ENCODE measurements at regions not wholly inside any gene's neighbourhood (a gene's known extent, or its start where the extent isn't known, plus 50 kb on each side); places are given as distances from the start of the nearest gene placed in this dataset.

DNA sequence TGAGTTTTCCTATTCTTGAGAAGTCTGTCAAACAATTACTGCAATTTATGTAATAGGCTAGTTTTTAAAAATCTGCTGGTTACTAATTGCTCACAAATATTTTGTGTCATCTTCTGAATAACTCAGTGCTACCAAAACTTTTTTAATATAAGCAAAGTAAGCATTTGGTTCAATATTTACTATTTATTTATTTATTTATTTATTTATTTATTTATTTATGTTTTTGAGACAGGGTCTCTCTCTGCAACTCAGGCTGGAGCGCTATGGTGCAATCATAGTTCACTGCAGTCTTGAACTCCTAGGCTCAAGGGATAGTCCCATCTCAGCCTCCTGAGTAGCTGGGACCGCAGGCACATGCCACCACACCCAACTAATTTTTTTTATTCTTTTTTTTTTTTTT, 60.4 kb upstream of the CDH20 start:
- DNase-seq (ENCODE audit: low read depth) = no peak

DNA sequence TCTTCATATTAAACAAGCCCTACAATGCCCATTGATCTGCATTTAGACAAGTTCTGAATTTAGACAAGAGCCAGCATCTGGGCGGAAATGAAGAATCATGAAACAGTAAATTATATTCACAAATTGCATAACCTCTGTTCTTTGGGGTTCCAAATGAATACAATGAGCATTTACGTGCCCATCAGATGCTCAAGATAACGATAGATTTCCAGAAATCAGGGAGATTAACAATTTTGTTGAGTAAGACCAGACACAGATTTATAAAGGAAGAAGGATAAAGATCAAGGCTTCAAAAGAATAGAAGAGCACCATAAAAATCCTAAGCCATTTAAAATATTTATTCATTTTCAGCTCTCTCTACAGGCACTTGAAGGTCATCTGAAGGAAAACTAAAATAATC, 59.7 kb upstream of the CDH20 start:
- no peak for DNase-seq (ENCODE audit: low read depth)

DNA sequence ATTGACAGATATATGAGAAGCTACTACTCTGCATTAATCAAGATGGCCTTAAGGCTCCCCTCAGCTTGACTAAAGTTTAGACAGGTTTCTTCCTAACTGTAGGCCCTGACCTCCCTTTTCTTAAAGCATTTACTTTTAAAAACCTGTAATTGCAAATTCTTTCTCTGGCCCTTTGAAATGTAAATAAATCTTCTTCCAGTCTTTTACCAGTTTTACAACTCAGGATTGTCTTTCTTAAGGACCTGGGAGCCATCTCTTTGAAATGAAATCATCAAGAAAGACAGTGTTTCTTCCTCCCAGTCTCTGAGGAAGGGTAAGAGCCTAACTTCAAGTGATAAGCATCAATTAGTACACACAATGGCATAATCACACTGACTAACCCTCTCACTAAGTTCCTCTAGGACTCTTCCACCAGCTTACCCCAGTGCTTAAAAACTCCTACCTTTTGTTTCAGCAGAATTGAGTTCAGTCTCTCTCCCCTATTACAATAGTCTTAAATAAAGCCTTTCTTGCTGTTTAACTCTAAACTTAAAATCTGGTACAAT, 58.7 kb upstream of the CDH20 start:
- no peak for DNase-seq (ENCODE audit: low read depth)

DNA sequence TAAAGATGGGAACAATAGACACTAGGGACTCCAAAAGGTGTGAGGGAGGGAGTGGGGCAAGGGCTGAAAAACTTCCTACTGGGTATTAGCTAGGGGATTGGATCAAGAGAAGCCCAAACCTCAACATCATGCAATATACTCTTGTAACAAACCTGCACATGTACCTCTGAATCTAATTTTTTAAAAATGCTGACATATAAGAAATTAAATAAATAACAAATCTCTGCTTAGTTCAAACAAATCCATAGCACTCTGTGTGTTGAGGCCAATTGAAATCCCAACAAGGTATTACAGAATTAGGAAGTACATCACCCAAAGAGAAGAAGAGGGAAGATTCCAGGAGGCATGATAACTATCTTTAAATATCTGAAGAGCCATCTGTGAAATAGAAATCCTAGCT, 55.4 kb upstream of the CDH20 start:
- no peak for DNase-seq (ENCODE audit: low read depth)

DNA sequence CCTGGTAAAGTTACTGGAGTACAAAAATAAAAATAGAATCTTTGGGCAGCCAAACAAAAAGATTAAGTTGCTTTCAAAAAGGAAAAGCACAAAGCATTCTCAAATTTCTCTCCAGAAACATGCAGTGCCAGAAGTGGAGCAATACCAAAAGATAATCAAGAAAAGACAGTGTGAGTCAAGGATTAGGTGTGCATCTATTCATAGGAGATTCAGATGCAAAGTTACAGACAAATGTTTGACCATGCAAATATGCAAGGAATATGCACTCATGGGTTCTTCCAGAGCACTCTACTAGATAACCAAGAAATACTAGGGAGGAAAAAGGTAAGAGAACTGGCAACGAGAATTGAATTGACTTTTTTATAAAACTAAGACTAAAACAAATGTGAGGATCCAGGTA, 51.8 kb upstream of the CDH20 start:
- no peak for DNase-seq (ENCODE audit: low read depth)

DNA sequence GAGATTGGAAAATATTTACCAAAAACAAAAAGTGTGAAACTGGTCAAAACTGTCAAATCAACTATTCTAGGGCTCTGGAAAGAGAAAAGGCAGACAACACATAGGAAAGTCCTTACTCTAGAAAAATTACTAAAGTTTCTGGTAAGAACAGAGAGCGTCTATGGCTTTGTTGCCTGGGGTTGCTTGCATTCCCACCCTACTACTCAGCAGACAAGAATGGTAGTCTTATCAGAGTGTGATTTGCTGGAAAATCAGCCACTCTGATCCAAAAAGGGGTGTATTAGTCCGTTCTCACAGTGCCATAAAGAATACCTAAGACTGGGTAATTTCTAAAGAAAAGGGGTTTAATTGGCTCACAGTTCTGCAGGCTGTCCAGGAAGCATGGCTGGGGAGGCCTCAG, 50.3 kb upstream of the CDH20 start:
- DNase-seq (ENCODE audit: low read depth) = no peak

Data from stromal cell of bone marrow (primary cell).